ENCODE measurements at regions not wholly inside any gene's neighbourhood (a gene's known extent, or its start where the extent isn't known, plus 50 kb on each side); places are given as distances from the start of the nearest gene placed in this dataset.

DNA sequence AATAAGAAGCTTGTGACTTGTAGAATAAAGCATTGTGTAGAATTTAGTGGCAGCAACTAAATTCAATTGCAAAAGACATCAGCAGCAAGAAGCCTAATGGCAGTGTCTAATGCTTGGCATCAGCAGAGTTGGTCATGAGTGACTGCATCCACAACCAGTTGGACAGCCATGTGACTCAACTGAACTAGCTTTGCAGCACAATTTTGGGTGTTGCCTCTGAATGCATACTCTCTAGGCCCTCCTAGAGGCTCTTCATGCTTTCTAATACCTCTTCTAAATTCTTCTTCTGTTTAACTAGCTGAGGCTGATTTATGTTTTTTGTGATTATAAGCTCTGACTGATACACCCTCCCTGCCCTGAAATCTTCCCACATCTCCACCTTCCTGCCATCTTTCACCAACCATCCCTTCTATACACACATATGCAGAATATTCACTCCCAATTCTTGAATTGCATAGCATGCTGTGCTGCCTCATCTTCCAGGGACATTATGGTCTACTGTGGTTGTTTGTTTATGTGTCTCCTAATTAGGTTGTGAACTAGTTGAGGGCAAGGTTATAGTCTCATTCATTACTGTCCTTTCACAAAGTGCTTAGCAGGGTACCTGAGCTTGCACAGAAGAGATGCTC, 266.7 kb upstream of the GJB5 start:
- TF ChIP-seq CTCF (conservative IDR thresholded peaks at IDR 0.05; ENCODE audit: low read length), result no peak
- no peak for TF ChIP-seq EZH2phosphoT487 (IDR thresholded peaks at IDR 0.05; ENCODE audit: borderline replicate concordance, low read depth, low read length)

Data from OCI-LY7 (cell line).